SW 1271 (cell line): ENCODE measurements at regions not wholly inside any gene's neighbourhood (a gene's known extent, or its start where the extent isn't known, plus 50 kb on each side); places are given as distances from the start of the nearest gene placed in this dataset.
"Not testable (repeated sequence)": the region's sequence is repeated elsewhere in the genome, so short reads cannot be mapped to it uniquely, and the experiment has no call there.

ENCODE experiments used
- DNase-seq, 2 experiments: peaks; one replicate each; lab custom pipeline; 2025; lab: John Stamatoyannopoulos, UW

DNA sequence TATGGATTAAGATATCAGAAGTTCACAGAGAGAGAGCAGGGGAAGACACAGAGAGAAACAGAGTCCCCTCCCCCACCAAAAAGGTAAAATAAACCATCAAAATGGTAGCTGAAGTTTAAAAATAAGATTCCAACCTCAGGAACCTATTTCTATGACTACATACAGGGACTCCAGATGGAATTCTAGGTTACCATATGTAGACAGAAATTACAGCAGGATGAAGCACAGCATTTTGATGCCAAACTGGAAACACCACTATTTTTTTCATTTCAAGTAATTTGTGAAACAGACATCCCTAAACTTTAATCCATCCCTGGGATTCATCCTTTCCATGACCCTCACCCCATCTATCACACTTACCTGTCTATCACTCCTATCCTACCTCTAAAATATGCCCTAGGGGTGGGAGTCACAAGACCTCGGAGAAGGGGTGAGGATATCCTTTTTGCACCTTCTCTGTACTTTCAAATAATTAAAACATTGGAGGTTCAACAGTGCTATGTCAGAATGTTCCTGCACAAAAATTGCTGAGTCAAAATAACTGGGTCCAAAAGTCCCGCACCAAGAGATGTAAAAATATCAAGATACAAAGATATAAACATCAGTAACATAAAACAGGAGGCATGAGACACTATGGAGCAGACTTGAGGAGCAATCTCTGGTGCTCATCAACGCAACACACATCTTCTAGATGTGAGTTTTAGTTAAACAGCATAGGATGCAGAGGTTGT lies 344.5 kb upstream of the RASGEF1B start:
- no peak for DNase-seq

DNA sequence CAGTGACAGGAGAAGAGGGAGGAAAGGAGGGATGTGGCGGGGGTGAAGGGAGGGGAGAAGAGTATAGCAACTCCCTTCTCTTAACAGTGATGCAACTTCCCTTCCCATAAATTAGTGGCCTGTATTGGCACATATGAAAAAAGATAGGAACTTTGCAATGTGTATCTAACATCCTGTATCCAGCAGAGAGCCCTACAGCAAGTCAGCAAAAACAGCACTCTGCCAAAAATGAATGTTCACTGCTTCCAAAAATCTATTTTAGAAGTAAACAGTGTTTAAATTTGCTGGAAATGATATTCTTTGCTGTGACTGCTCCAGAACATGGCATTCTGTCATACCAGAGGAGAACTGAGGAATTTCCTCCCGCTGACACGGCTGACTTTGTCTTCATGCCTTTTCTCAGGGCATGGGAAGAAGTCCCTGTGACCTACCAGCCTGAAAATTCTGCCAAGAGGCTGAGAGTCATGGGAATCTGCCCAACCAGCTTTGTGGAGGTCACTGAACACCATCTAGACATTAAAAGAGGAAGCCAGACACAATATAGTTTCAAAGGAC lies 343.4 kb upstream of the RASGEF1B start:
- no peak for DNase-seq

DNA sequence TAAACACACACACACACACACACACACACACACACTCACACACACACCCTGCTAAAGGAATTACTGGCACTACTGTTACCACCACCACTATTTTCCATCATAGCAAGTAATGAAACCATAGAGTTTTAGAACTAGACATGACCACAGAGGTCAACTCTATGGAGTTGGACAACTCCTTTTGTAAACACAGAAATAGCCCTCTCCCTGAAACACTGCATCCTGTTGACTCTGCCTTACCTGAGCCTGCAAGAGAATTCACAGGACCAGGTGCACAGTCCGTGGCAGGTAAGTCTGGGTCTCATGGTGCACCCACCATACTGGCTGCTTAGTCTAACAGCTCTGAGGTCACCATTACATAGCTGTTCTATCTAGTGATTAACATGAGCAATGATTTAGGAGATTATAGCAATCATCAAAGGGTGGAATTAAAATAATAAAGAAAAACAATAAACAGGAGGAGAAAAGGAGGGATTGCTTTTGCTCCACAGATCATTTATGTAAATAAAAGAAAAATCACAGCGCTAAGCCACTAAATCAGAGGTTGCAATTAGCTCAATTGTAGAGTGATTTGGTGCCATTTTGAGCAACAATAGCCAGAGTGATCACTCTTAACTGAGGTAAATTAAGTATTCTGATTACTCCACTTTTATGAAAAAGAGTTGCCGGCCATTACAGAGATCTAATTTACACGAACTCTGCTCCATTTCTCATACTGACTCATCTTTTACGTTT lies 340.0 kb upstream of the RASGEF1B start:
- DNase-seq: no peak

DNA sequence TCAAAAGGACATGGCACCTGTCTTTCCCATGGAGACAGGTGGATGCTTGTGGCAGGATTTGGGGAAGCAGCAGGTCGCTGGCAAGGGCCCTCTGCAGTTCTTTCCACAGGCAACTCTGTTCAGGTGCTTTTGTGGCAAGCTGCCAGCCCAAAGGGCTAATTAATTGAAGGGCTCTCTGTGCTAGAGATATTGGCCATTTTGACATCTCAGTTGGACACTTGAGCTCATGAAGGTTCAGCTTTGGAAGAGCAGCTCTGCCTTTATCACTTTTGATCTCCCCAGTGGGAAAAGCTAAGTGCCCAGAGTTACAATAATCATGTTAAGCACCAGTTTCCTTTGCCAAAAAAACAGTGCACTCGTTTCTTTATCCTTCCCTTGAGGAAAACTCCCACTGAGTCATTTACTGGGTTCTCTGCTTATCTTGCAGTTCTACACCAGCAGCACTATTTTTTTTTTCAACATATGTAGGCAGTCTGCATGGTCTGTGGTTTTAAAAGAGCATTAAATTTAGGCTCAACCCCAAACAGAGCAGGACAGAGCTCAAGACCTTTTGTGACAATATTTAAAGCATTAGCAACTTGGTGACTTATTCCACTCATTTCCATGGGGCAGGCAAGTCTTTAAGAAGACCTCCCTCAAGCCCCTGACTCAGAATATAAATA lies 336.4 kb upstream of the RASGEF1B start:
- no peak for DNase-seq

DNA sequence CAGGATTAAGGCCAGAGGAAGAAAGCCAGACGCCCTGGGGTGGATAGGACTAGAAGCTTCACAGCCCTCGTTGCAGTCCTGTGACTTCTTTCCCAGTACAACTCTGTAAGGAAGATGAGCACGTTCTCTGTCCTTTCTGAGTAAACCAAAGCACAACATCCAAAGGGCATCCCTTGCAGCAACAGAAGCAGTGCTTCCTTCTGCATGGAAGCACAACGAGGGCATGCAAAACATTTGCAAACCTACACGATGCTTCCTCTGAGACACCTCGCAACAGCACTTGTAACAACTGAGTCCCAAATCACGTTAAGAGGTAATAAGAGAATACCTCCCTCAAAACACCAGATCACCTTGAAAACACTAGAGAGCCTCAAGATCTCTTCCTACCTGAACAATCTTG lies 335.7 kb upstream of the RASGEF1B start:
- DNase-seq: no peak

DNA sequence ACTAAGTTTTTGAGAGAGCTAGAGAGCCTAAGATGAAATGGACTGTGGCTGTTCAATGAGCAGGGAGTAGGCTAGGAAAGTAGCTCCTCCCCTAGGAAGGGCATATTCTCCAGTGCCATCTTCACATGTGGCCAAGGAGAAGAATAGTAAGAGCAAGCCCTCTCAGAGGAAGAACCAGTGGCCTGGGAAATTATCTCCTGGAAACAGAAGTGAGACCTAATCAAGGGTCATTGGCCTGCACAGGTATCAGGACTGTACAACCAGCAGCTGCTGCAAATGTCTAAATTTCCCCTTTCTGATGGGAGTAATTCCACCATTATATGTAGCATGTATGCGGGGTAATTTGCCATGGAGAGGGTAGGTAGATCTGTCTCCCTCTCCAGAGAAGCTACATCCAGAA lies 334.8 kb upstream of the RASGEF1B start:
- DNase-seq: no peak

DNA sequence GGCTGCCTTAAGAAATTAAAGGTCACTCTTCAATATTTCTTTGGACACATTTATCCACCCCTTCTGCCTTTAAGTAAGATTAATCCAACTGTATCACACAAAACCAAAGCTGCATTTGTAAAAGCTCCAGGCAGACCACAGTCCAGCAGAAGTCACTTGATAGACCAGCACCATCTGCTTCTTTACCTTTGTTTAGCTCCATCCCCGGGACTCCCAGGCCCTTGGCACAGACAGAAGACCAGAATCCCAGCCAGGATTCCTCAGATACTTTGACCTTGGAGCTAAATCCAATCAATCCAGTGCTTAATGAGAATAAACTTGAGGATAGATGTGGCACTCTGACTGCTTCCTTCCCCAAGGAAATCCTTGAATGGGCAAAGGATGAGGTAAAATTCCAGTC lies 333.1 kb upstream of the RASGEF1B start:
- no peak for DNase-seq

DNA sequence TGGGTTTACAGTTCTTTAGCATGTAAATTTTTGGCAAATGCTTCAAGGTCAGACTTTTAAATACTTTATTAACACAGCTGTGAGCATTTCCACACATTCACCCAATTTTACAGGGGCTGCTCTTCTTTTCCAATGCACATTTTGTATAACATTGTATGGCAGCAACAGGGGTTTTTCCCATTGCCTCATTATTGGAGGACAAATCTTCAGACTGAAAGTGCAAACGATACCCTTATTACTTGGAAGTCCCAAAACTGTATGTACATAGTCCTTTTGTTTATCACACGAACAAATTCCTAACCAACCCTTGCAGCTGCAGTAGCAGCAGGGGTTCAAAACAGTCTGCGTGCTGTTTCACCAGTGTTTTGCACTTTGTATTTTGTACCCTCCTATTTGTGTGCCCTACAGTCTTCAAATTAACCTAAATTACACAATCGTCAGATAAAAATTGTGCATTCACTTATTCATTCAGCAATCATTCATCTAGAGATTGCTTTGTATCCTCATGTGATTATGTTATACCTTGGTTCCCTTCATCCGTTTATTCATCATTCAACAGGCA lies 330.7 kb upstream of the RASGEF1B start:
- DNase-seq: no peak

DNA sequence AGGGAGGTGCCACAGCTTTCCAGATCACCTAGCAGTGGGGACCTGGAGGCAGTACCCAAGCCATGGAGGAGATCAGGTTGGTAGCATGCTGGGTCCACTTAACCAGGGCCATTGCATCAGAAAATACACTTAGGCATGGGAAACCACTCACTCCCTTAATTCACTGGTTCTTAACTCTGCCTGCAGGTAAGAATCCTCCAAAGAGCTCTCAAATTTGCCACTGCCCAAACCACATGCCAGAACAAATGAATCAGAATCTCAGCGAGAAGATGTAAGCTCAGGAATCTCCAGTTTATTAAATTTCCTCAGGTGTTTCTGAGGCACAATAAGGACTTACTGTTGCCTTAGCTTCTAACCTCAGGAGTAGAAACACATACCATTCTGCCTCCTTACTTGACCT lies 327.7 kb upstream of the RASGEF1B start:
- DNase-seq: no peak

DNA sequence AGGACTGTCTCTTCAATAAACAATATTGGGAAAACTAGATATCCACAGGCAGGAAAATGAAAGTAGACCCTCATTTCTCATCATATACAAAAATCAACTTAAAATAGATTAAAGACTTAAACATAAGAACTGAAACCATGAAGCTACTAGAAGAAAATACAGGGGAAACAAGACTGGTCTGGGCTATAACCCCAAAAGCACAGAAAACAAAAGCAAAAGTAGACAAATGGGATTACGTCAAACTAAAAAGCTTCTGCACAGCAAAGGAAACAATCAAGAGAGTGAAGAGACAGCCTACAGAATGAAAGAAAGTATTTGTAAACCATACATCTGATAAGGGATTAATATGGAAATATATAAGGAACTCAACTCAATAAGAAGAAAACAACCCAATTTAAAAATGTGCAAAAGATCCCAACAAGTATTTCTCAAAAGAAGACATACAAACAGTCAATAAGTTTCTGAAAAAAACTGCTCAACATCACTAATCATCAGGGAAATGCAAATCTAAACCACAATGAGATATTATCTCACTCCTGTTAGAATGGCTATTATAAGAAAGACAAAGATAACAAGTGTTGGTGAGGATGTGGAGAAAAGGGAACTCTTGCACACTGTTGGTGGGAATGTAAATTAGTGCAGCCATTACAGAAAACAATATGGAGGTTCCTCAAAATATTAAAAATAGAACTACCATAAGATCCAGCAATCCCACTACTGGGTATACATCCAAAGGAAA lies 325.3 kb upstream of the RASGEF1B start:
- DNase-seq: no peak

DNA sequence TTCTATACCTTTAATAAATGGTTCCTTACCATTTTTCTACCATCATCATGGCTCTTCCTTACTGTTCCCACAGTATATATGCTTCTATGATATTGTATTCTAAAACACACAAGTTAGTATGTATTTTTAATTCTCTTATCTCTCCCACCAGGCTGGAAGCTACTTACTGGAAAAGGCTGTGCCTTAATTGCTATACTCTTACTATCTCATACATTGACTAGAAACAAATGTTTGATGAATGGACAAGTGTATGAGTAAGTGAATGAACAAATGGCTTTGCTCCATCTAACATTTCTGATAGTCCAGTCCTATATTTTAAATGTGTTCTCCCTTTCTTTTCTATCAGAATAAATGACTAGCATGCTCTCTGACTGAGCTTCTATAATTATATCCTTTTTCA lies 320.8 kb upstream of the RASGEF1B start:
- DNase-seq: no peak

DNA sequence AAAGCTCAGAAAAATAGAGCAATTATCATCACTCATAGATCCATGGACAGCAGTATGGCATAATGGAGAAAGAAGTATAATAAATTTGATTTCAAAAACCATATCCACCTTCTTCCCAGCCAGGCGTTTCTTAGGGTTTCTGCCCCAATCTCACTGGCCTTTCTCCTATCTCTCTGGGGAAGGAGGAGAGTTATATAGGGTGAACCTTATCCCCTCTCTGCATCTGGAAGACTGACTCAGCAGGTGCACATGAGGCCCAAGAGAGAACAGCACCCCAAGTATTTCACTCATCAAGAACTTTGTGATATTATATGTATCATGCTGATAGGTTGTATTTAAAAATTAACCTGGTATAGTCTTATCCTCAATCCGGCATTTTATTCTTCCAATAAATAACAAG lies 318.8 kb upstream of the RASGEF1B start:
- no peak for DNase-seq

DNA sequence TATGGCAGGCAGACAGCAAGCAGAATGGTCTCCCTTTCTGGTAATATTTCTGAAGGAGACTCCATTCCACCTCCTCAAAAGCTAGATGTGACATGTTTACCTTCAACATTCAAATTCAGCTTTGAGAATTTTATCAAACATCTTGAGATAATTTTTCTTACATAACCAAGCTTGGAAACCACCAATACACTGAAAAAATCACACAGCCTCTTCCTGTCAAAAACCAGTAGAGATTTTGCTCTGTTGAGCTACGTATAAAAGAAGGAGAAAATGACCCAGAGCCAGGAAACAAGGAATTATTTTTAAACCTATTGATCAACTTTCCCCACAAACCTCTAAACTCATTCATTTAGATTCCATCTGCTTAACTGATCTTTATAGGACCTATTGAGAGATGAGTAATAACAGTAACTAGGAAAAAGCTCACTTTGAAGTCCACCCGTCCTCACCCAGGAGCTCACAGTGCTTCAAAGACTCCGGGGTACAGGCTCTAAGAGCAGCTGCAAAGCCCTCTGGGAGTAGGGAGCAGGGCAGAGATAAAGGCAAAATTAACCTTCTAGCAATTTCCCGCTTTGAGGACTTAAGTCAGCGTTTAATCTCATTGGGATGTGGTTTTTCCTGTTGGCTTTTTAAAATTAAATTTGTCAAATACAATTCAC lies 318.2 kb upstream of the RASGEF1B start:
- DNase-seq: no peak

DNA sequence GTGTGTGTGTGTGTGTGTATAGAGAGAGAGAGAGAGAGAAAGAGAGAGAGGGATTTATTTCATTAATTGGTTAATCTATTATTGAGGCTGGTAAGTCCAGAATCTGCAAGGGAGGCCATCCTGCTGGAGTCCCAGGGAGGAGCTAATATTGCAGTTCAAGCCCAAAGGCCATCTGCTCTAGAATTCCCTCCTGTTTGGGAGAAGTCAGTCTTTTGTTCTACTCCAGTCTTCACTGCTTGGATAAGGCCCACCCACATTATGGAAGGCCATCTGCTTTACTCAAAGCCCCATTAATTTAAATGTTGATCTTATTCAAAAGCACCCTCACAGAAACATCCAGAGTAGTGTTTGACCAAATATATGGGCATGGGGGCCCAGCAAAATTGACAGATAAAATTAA lies 317.5 kb upstream of the RASGEF1B start:
- no peak for DNase-seq

DNA sequence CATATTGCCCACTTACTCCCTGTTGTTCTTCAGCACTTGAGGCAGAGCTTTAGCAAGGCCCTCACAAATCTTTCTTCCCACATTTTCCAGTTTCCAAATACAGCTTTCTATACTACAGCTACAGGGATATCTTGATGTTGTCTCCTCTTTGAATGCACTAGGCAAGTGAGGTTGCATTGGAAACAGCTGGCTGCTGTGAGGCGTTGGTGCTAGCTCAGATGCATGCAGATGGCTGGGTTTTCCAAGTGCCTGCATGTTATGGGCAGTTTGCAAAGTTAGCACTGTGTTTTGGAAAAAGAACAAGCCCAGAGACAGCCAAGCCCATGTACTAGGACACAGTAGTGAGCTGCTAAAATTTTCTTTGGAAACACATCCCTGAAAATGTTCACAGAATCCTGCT lies 315.1 kb upstream of the RASGEF1B start:
- DNase-seq: no peak

DNA sequence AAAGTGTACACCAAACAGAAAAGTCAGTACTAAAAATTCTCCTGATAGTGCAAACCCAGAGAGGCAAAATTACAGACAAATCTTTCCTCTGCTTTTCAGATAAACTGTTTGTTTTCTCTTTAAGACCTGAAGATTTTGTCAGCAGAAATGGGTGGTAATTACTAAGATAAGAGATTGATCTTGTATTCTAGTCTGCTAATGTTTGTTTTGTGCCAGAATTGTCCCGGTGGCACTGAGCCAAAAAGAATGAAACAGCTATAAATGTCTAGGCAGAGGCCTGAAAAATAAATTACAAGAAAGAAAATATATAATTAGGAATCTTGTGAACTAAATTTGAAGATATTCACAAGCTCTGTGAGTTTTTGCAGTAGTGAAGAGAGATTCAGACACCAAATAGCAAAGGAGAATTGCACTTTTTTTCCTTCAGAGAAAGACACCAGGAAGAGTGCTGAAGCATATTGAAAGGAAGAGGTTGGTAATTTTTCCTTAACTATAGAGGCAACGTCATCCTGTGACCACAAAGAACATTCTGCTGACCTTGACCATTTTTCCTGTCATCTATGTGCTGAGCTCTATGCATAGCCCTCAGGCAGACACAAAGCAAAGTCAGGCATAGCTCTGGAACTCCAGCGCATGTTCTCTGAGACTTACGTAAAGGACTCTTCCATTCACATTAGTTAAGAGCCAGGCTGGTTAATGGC lies 314.5 kb upstream of the RASGEF1B start:
- no peak for DNase-seq

DNA sequence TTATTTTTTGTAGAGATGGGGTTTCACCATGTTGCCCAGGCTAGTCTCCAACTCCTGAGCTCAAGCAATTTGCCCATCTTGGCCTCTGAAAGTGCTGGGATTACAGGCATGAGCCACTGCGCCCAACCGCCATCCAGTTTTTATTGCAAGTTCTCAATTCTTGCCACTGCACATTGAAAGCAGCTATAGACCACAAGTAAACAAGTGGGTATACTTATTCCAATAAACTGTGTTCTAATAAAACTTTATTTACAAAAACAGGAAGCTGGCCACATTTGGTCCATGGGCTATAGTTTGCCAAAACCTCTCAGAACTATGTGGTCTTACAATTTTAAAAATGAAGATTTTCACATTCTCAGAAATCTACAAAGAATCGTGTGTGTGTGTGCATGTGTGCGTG lies 313.6 kb upstream of the RASGEF1B start:
- no peak for DNase-seq

DNA sequence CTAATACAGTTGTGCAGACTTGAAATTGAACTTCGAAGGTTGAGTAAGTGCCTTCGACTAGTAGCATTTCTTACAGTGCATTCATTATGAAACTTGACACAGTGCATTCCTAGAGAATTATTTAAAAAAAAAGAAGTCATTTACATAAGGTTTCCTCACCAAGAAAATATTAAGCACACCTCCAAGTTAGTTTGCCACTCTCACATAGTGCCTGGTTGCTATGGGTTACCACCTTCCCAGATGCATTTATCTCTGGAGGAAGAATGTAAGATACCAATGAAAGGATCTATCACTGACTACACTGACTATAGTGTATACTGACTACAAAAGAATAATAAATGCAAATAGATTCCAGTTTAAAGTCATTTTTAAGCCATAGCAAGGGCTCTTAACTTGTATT lies 311.9 kb upstream of the RASGEF1B start:
- no peak for DNase-seq

DNA sequence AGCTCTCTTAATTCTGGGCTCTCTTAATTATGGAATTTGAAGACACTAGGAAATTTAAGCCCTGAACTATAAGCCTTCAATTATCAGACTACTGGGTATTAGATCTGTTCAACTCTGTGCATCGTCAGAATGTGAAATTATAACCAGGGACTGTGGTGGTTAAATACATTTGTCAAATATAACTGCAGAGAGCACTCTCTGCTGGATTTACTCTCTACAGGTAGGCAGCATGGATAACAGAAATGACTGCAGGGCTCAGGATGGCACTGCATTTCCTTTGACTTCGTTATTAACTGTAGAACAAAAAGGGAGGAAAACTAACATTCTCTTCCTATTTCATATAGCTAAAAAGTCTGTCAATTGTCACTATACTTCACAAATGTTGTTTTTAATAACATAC lies 310.1 kb upstream of the RASGEF1B start:
- no peak for DNase-seq

DNA sequence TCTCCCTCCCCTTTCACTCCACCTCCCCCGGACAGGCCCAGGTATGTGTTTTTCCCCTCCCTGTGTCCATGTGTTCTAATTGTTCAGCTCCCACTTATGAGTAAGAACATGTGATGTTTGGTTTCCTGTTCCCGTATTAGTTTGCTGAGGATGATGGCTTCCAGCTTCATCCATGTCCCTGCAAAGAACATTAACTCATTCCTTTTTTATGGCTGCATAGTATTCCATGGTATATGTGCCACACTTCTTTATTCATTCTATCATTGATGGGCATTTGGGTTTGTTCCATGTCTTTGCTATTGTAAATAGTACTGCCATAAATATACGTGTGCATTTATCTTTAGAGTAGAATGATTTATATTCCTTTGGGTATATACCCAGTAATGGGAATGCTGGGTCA lies 306.0 kb upstream of the RASGEF1B start:
- DNase-seq: not testable (repeated sequence)

DNA sequence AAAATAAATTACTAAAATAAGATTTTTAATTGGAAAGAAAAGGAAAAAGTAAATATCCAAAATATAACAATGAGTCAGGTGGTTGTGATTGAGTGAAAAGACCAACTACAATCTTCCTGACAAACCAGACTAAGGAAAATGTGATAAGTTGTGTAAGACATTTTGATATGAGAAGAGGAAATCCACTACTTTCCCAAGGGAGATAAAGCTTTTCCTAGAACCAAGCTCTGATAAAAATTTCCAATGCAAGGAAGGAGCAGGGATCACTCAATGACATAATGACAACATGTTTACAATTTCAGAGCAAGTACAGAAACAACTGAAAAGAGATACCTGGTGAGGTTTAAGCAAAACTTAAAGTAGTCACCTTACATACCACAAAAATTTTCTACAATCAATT lies 305.1 kb upstream of the RASGEF1B start:
- DNase-seq: no peak
